OCI-LY7 (cell line): ENCODE measurements at regions not wholly inside any gene's neighbourhood (a gene's known extent, or its start where the extent isn't known, plus 50 kb on each side); places are given as distances from the start of the nearest gene placed in this dataset.

Experiments used
- BruUV-seq: library from RNA; stranded (reverse); fragments of 400-500 nt; replicated peaks from 2 replicates; lab custom pipeline; 2021; lab: Mats Ljungman, UMichigan
- CTCF ChIA-PET: fragments of 300-600 bp; sonication (Branson Sonifier 250); formaldehyde crosslinking; loops from one replicate; lab custom pipeline; 2022; ENCODE audit warnings: antibody characterized with exemption; ENCODE audit not compliant: unreplicated experiment; lab: Charles Lee
- POLR2A ChIA-PET: fragments of 300-600 bp; sonication (Branson Sonifier 250); formaldehyde crosslinking; loops from one replicate; lab custom pipeline; 2022; ENCODE audit warnings: antibody characterized with exemption; lab: Charles Lee
- DNase-seq: peaks from one replicate; pipeline ENCODE4 v3.0.0-alpha.2; 2015; ENCODE audit warnings: low spot score
- H2AFZ ChIP-seq: fragments of 200-600 bp; sonication (generic), shearing (Covaris generic); 2 replicates; pipeline ENCODE4 v1.6.1; 2014; ENCODE audit warnings: mild to moderate bottlenecking, antibody characterized with exemption, low read length, moderate library complexity
- H3K27ac ChIP-seq: fragments of 200-600 bp; sonication (generic); 2 replicates; pipeline ENCODE4 v1.5.1; 2014; ENCODE audit warnings: mixed run types, low read depth, mild to moderate bottlenecking, moderate library complexity, low read length, inconsistent platforms; ENCODE audit not compliant: poor library complexity, severe bottlenecking
- H3K36me3 ChIP-seq: fragments of 200-600 bp; sonication (generic); 2 replicates; pipeline ENCODE4 v1.6.1; 2014; ENCODE audit warnings: mild to moderate bottlenecking, antibody characterized with exemption, low read length, moderate library complexity, mixed read lengths; ENCODE audit not compliant: insufficient read depth
- H3K4me1 ChIP-seq: fragments of 200-600 bp; sonication (generic); 2 replicates; pipeline ENCODE4 v1.5.1; 2014; ENCODE audit warnings: mild to moderate bottlenecking, low read length; ENCODE audit not compliant: insufficient read depth, poor library complexity, severe bottlenecking
- H3K4me2 ChIP-seq: fragments of 200-600 bp; sonication (generic); 2 replicates; pipeline ENCODE4 v1.6.1; 2014; ENCODE audit warnings: mild to moderate bottlenecking, low read length
- H3K4me3 ChIP-seq: fragments of 200-600 bp; sonication (generic); 2 replicates; pipeline ENCODE4 v1.5.1; 2014; ENCODE audit warnings: mild to moderate bottlenecking, low read depth, low read length; ENCODE audit not compliant: poor library complexity, severe bottlenecking
- H3K79me2 ChIP-seq: fragments of 200-600 bp; sonication (generic); 2 replicates; pipeline ENCODE4 v1.6.1; 2016; ENCODE audit warnings: low read depth, mild to moderate bottlenecking, low read length, moderate library complexity, mixed read lengths; ENCODE audit not compliant: insufficient read depth
- H3K9me2 ChIP-seq: fragments of 200-600 bp; sonication (generic); 2 replicates; pipeline ENCODE4 v1.6.1; 2016; ENCODE audit warnings: mild to moderate bottlenecking, low read length, mixed read lengths; ENCODE audit not compliant: insufficient read depth
- H3K9me3 ChIP-seq: fragments of 200-600 bp; sonication (generic); 2 replicates; pipeline ENCODE4 v1.6.1; 2014; ENCODE audit warnings: mild to moderate bottlenecking, mixed run types, low read length, mixed read lengths
- H4K20me1 ChIP-seq: fragments of 200-600 bp; sonication (generic); 2 replicates; pipeline ENCODE4 v1.6.1; 2014; ENCODE audit warnings: mild to moderate bottlenecking, antibody characterized with exemption, low read length, moderate library complexity, mixed read lengths; ENCODE audit not compliant: insufficient read depth
- CTCF ChIP-seq: fragments of 200-600 bp; sonication (generic); conservative IDR thresholded peaks from 2 replicates; pipeline ENCODE4 v1.5.1; 2014; ENCODE audit warnings: mild to moderate bottlenecking, antibody characterized with exemption, low read length, moderate library complexity, mixed read lengths
- EZH2phosphoT487 ChIP-seq: fragments of 200-600 bp; sonication (generic); IDR thresholded peaks from 2 replicates; pipeline ENCODE4 v1.6.1; 2018; ENCODE audit warnings: low read depth, borderline replicate concordance, mild to moderate bottlenecking, mixed run types, antibody characterized with exemption, low read length, moderate library complexity, mixed read lengths
- intact Hi-C: fragments of 100-400 bp; cut with micrococcal nuclease; formaldehyde crosslinking; loops from one replicate; pipeline ENCODE4 v1.10.0; 2022; ENCODE audit not compliant: unreplicated experiment

GRCh38 chr16:79838496-79839259, 238.1 kb upstream of the MAF start:
- Histone ChIP-seq H3K4me2 (no peak overlapping the region), H2AFZ (no peak overlapping the region), H4K20me1 (no peaks in the 10 kb centered on the region), H3K9me2 (no peaks in the 10 kb centered on the region), H3K79me2 (no peaks in the 10 kb centered on the region), H3K36me3 (no peaks in the 10 kb centered on the region), H3K9me3 (no peaks in the 10 kb centered on the region), H3K4me1 (no peaks in the 10 kb centered on the region), H3K27ac (no peak overlapping the region), H3K4me3 (no peak overlapping the region)
- BruUV-seq, result no TSS peak
- DNase-seq, result no peak
- POLR2A ChIA-PET, result no interaction called here
- no peak for TF ChIP-seq CTCF
- no peak for TF ChIP-seq EZH2phosphoT487
- CTCF ChIA-PET, result no interaction called here
- intact Hi-C loops, result no loop called here

GRCh38 chr16:79836144-79836543, 235.6 kb upstream of the MAF start:
- TF ChIP-seq CTCF (no peak), EZH2phosphoT487 (no peak)
- BruUV-seq, result no TSS peak
- Histone ChIP-seq H3K9me3 (no peaks in the 10 kb centered on the region), H3K79me2 (no peaks in the 10 kb centered on the region), H3K27ac (no peak overlapping the region), H2AFZ (no peak overlapping the region), H3K4me2 (no peak overlapping the region), H4K20me1 (no peaks in the 10 kb centered on the region), H3K4me3 (no peak overlapping the region), H3K4me1 (no peaks in the 10 kb centered on the region), H3K9me2 (no peaks in the 10 kb centered on the region), H3K36me3 (no peaks in the 10 kb centered on the region)
- intact Hi-C loops, result no loop called here
- no peak for DNase-seq
- CTCF ChIA-PET, result no interaction called here
- POLR2A ChIA-PET, result no interaction called here

GRCh38 chr16:79835194-79835593, 234.7 kb upstream of the MAF start:
- no peak for DNase-seq
- intact Hi-C loops, result no loop called here
- BruUV-seq, result no TSS peak
- ChIA-PET POLR2A (interaction anchor here (1.5 kb wide), 1 partner anchor 11 kb away, joined by 3 read pairs; no protein-coding TSS in a partner anchor), CTCF (no interaction called here)
- TF ChIP-seq EZH2phosphoT487 (no peak), CTCF (no peak)
- Histone ChIP-seq H3K4me3 (no peak overlapping the region), H2AFZ (no peak overlapping the region), H3K79me2 (no peaks in the 10 kb centered on the region), H3K4me2 (no peak overlapping the region), H3K36me3 (no peaks in the 10 kb centered on the region), H4K20me1 (no peaks in the 10 kb centered on the region), H3K4me1 (no peaks in the 10 kb centered on the region), H3K9me2 (no peaks in the 10 kb centered on the region), H3K9me3 (no peaks in the 10 kb centered on the region), H3K27ac (no peak overlapping the region)
